ENCODE measurements at regions not wholly inside any gene's neighbourhood (a gene's known extent, or its start where the extent isn't known, plus 50 kb on each side); places are given as distances from the start of the nearest gene placed in this dataset.
A peak's percentile ranks its signal among the peaks of the same experiment; 100 is the strongest.
"Not testable (repeated sequence)": the region's sequence is repeated elsewhere in the genome, so short reads cannot be mapped to it uniquely, and the experiment has no call there.

GRCh38 chr1:229856009-229856650, 210.9 kb upstream of the GALNT2 start:
- peak in 17 of 51 donors; percentile 9 to 60 (median 25) for DNase-seq

- no peak for DNase-seq
Observed at GRCh38 chr1:229857585-229857984, 209.5 kb upstream of the GALNT2 start.

- peak in 8 of 51 donors; percentile 11 to 56 (median 24) for DNase-seq
Observed at GRCh38 chr1:229859026-229859425, 208.0 kb upstream of the GALNT2 start.

GRCh38 chr1:229860926-229861325, 206.1 kb upstream of the GALNT2 start:
- DNase-seq = no peak

- DNase-seq = peak in 17 of 51 donors; percentile 7 to 53 (median 29)
Observed at GRCh38 chr1:229862017-229862774, 204.8 kb upstream of the GALNT2 start.

DNA sequence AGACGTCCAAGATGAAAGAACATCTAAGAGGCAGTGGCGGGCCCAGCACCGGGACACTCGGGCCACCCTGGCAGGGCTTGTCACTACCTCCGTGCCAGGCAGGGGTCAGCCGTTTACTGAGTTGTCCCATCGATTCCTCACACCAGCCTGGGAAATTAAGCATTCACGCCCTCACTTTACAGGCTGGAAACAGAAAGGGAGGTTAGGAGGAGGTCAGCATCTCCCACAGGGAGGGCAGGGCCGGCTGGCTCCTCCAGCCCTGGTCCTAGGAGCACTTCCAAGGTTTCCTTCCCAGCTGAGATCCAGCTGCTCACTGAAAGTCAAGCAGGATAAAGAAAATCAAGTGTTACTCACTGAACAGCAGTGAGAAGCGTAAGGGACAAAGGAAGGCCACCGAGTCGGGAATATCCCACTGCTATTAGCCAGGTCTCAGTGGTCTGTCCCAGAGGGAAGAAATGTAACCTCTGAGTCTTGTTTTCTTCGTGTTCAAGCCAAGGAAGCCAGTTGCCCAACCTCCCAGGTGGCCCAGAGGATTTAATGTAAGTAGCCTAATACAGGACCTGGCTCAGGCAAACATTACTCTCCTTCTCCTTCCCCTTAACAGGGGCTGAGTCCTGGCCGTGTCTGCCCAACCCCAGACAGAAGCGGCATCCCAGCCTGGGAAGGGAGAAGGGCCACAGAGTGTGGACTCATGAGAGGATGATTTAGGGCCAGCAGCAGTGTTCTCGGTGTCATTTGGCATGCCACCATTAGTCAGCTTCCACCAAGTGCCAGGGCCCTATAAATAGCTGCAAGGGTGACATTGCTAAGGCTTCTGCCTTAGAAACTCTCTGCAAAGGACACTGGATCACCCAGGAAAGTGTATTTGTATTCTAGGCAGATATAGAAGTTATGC, 203.1 kb upstream of the GALNT2 start:
- DNase-seq = peak in 9 of 51 donors; percentile 11 to 40 (median 16)

DNA sequence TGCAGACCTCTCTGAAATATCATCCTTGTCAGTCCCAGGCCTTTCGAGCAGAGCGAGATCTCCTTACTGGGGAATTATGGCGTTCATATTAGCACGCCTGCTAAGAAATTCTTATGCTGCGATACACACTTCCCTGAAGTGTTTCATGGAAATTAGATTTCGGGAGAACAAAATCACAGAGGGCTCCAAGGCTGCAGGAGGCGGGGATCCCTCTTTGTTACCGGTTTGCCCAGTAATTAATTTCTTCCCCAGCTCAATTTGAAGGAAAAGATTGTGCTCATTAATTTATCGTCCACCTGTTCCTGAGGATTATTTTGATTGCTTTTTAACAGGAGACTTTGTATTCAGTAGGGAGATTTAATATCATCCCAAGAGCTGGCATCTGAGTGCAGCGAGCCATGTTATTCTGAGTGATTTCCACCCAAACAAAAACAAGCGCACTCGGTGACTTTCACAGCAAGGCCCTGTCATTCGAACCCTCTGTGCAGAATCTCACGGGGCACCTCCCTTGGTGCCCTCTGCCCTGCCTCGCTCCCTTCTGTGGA, 202.3 kb upstream of the GALNT2 start:
- DNase-seq = no peak

- not testable (repeated sequence) for DNase-seq
Observed at GRCh38 chr1:229865321-229865720, 201.7 kb upstream of the GALNT2 start.

GRCh38 chr1:229867726-229868125, 199.3 kb upstream of the GALNT2 start:
- DNase-seq = no peak

DNA sequence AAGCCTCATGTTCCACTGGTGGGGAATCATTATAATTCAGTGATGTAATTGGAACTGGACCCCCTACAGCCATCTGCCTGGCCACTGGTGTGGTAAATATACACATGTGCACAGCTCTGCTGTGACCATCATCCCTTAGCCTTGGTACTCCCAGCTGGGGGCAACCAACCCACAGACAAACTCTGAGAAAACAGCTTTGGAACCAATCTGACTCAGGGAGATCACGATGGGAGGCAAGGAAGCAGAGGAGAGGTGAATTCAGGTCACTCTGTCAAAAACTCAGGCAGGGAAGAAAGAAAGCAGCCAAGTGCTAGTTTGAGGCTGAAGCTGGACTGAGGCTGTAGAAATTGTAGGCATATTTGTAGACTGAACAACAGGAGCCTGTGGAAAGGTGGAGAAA, 197.8 kb upstream of the GALNT2 start:
- DNase-seq = no peak

GRCh38 chr1:229869687-229870086, 197.4 kb upstream of the GALNT2 start:
- no peak for DNase-seq

GRCh38 chr1:229870381-229870780, 196.7 kb upstream of the GALNT2 start:
- no peak for DNase-seq

DNA sequence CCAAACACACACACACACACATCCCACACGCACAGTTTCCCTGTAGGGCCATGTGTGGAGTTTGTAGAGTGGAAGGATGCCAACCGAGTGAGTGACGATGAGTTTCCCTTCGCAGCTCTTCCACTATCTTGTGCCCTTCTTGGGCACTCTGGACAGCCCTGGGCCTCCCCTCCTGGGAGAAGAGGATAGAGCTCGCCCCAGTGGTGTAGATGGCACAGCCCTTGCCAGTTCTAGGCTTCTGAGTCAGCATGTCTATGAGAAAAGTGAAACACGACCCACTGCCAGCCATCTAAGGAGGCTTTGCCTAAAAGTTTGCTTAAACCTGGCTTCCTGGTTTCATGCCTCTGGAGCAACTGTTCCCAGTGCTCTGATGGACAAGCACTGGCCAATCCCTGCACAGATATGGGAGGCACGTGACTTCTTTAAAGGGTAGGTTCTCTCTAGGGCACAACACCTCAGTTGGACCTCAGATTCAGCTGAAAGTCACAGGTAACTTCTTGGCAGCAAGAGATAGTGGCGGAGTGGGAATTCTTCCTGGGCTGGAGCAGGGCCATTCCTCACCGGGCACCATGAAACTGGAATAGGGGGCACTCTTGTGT, 195.9 kb upstream of the GALNT2 start:
- no peak for DNase-seq

DNA sequence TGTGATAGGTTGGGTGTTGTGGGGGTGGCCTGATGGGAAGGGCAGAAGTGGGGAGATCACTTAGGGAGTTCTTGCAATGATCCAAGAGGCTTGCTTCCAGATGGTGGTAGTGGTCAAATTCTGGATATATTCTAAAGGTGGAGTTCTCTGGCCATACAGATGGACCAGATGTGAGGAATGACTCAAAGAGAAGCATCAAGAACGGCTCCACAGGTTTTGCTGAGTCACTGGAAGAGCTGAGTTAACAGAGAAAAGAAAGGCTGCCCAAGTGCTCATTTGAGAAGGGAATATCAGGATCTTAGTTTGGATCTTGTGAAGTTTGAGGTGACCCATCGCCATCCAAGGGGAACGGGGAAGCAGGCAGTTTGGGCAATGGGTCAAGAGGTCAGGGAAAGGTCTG, 192.9 kb upstream of the GALNT2 start:
- no peak for DNase-seq

DNA sequence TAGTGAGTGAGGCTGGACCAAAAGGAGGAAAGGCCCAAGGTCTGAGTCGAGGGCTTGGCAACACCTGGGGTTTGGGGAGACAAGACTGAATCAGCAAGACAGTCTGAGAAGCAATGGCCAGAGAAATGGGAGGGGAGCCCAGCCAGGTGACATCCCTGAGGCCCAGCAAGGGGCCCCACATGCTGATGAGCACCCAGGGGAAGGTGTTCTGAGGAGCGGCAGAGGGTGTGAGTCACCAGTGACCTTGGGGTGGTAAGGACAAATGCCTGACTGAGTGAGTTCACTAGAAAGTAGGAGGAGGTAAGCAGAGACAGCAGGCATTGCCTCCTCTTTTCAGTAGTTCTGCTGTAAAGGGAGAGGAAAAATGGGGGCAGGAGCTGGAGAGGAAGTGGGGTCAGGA, 192.4 kb upstream of the GALNT2 start:
- no peak for DNase-seq

GRCh38 chr1:229875086-229875485, 192.0 kb upstream of the GALNT2 start:
- DNase-seq = no peak

DNA sequence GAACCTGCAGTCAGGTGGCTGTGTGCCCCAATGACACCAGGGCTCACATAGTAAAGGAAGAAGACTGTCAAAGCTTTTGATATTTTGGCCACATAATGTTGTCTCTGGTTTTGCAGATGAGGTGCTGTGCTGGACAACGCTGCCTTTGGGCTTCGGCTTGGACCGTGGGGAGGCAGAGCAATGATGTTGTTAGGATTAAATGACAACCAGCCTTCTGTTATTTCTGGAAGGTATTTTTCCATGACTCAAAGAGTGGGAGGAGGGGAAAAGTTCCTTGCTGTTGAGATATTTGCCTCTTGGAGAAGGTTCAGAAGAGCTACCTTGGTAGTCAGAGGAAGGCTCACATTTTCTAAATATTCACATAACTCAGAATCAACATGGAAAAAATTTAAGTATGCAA, 187.3 kb upstream of the GALNT2 start:
- no peak for DNase-seq

GRCh38 chr1:229880271-229881170, 186.5 kb upstream of the GALNT2 start:
- no peak for DNase-seq

DNA sequence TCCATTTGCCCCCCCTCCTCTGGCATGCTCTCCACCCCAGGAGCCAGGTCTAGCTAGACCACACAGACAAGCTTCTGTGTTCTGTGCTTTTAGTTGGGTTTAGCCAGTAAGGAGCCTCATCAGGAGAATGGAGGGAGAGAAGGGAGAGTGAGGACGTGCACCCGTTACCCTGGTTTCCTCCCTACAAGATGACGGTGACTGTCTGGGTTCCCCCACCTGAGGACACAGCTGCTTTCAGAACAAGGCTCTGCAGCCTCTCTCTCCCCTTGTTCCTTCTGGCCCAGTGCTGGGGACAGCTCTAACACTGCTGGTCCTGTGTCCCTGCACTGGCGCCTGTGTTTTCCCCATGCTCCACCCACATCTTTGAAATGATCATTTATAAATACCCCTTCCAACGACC, 184.4 kb upstream of the GALNT2 start:
- DNase-seq = no peak

- DNase-seq = no peak
Observed at GRCh38 chr1:229883504-229884200, 183.4 kb upstream of the GALNT2 start.
